Parathyroid adenoma (tissue), 2 donors: ENCODE measurements at regions not wholly inside any gene's neighbourhood (a gene's known extent, or its start where the extent isn't known, plus 50 kb on each side); places are given as distances from the start of the nearest gene placed in this dataset.

Source experiments
- H2AFZ ChIP-seq: fragments of 300-600 bp; sonication (generic); one replicate; pipeline ENCODE4 v1.7.0; 2017; ENCODE audit warnings: antibody characterized with exemption, mild to moderate bottlenecking
- H3K27ac ChIP-seq: fragments of 300-600 bp; sonication (generic); one replicate; pipeline ENCODE4 v1.7.0; 2017
- H3K27me3 ChIP-seq: fragments of 300-600 bp; sonication (generic); one replicate; pipeline ENCODE4 v1.7.0; 2017; ENCODE audit warnings: low read length; ENCODE audit not compliant: control insufficient read depth, insufficient read depth
- H3K36me3 ChIP-seq: fragments of 300-600 bp; sonication (generic); one replicate; pipeline ENCODE4 v1.7.0; 2017; ENCODE audit warnings: low read length; ENCODE audit not compliant: control insufficient read depth, insufficient read depth
- H3K4me1 ChIP-seq: fragments of 300-600 bp; sonication (generic); one replicate; pipeline ENCODE4 v1.7.0; 2017; ENCODE audit warnings: control low read depth
- H3K4me2 ChIP-seq: fragments of 300-600 bp; sonication (generic); one replicate; pipeline ENCODE4 v1.7.0; 2017; ENCODE audit warnings: low read length
- H3K4me3 ChIP-seq: fragments of 300-600 bp; sonication (generic); one replicate; pipeline ENCODE4 v1.7.0; 2017; ENCODE audit warnings: low read depth, low read length
- H3K79me2 ChIP-seq: fragments of 300-600 bp; sonication (generic); one replicate; pipeline ENCODE4 v1.7.0; 2017; ENCODE audit warnings: control low read depth
- H3K9ac ChIP-seq: fragments of 300-600 bp; sonication (generic); one replicate; pipeline ENCODE4 v1.7.0; 2017; ENCODE audit warnings: mild to moderate bottlenecking
- H3K9me3 ChIP-seq: fragments of 300-600 bp; sonication (generic); one replicate; pipeline ENCODE4 v1.7.0; 2017; ENCODE audit warnings: low read length; ENCODE audit not compliant: control insufficient read depth
- TF ChIP-seq, protein P1 (sequence below): fragments of 300-600 bp; sonication (generic); IDR thresholded peaks from one replicate; pipeline ENCODE4 v1.7.0; 2017; ENCODE audit warnings: antibody characterized with exemption, mild to moderate bottlenecking
- donor health status: primary hyperparathyroidism.

DNA sequence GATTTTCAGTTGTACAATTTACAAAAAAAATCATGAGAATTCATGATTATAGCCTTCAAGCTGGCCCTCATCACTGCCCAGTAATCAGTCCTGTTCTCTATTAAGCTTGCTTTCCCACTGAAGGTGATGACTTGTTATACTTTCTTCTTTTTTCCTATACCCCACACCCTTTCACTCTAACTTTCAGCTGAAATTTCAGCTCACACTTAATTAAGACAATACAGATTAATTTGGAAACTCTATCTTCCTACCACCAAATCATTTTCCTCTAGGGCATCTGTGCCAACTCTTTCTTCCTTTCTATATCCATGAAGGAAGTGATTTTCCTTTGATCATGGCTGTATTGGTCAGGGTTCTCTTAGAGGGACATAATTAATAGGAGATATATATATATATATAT is 449.9 kb downstream of the CD109 start:
- TF ChIP-seq, protein P1, sequence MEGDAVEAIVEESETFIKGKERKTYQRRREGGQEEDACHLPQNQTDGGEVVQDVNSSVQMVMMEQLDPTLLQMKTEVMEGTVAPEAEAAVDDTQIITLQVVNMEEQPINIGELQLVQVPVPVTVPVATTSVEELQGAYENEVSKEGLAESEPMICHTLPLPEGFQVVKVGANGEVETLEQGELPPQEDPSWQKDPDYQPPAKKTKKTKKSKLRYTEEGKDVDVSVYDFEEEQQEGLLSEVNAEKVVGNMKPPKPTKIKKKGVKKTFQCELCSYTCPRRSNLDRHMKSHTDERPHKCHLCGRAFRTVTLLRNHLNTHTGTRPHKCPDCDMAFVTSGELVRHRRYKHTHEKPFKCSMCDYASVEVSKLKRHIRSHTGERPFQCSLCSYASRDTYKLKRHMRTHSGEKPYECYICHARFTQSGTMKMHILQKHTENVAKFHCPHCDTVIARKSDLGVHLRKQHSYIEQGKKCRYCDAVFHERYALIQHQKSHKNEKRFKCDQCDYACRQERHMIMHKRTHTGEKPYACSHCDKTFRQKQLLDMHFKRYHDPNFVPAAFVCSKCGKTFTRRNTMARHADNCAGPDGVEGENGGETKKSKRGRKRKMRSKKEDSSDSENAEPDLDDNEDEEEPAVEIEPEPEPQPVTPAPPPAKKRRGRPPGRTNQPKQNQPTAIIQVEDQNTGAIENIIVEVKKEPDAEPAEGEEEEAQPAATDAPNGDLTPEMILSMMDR, result no peak
- H3K27me3 ChIP-seq, result no peaks in the 10 kb centered on the region
- no peaks in the 10 kb centered on the region for H3K9me3 ChIP-seq
- no peaks in the 10 kb centered on the region for H3K4me1 ChIP-seq
- no peaks in the 10 kb centered on the region for H3K36me3 ChIP-seq
- H3K4me3 ChIP-seq, result no peak overlapping the region
- H3K79me2 ChIP-seq, result no peaks in the 10 kb centered on the region
- no peak overlapping the region for H3K27ac ChIP-seq
- H3K9ac ChIP-seq, result no peak overlapping the region
- H2AFZ ChIP-seq, result no peak overlapping the region
- H3K4me2 ChIP-seq, result no peak overlapping the region

DNA sequence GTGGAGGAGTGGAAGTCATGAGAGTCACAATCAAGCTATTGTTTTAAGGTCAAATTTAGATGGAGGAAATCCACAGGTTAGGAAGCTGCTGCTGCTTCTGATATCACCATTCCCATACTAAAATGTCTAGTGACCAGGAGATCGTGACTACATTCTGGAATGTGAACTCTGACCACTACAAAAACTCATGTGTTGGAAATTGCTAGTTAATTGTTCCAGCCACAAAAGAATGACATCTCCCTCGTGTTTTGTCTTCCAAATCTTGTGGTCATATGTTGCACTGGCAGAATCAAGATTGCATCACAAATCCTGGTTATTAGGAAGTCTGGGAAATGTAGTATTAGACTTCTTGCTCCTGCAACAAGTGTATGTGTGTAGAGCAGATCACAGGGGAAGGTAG is 441.9 kb downstream of the CD109 start:
- Histone ChIP-seq H3K27ac (no peak overlapping the region), H2AFZ (no peak overlapping the region), H3K9me3 (no peaks in the 10 kb centered on the region), H3K4me1 (no peaks in the 10 kb centered on the region), H3K9ac (no peak overlapping the region), H3K4me2 (no peak overlapping the region), H3K27me3 (no peaks in the 10 kb centered on the region), H3K4me3 (no peak overlapping the region), H3K79me2 (no peaks in the 10 kb centered on the region), H3K36me3 (no peaks in the 10 kb centered on the region)
- TF ChIP-seq, protein P1, result no peak

DNA sequence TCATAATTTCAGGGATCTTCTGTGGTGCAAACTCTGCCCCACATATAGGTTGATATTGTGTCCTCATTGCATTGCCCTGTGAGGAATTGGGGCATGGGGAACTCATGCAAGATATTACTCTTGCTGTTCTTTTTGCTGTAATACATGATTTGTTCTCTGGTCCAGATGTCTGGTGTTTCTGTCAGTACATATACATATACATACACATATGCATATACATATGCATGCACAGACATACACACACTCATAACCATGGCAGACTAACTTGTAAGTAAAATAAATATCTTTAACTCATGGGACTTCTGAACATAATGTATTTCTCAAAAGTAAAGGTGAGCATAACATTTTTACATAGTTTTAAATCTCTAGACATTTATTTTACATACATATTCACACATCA is 438.3 kb downstream of the CD109 start:
- H3K4me2 ChIP-seq, result no peak overlapping the region
- H3K27me3 ChIP-seq, result no peaks in the 10 kb centered on the region
- no peak overlapping the region for H2AFZ ChIP-seq
- TF ChIP-seq, protein P1, result no peak
- no peaks in the 10 kb centered on the region for H3K79me2 ChIP-seq
- no peak overlapping the region for H3K4me3 ChIP-seq
- H3K9me3 ChIP-seq, result no peaks in the 10 kb centered on the region
- H3K4me1 ChIP-seq, result no peaks in the 10 kb centered on the region
- H3K36me3 ChIP-seq, result no peaks in the 10 kb centered on the region
- H3K27ac ChIP-seq, result no peak overlapping the region
- no peak overlapping the region for H3K9ac ChIP-seq

DNA sequence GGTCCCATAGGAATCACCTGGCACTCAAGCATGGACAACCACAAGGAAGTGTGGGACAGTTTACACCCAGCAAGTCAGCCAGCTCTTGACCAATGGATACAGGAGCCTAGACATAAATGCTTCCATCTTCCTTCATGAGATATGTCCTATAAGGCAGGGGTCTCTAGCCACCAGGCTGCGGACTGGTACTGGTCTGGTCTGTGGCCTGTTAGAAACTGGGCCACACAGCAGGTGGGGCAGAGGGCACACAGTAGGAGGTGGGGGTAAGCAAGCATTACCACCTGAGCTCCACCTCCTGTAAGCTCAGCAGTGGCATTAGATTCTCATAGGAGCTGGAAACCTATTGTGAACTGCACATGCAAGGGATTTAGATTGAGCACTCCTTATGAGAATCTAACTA is 437.1 kb downstream of the CD109 start:
- H3K27ac ChIP-seq, result no peak overlapping the region
- H3K36me3 ChIP-seq, result no peaks in the 10 kb centered on the region
- H3K9ac ChIP-seq, result no peak overlapping the region

DNA sequence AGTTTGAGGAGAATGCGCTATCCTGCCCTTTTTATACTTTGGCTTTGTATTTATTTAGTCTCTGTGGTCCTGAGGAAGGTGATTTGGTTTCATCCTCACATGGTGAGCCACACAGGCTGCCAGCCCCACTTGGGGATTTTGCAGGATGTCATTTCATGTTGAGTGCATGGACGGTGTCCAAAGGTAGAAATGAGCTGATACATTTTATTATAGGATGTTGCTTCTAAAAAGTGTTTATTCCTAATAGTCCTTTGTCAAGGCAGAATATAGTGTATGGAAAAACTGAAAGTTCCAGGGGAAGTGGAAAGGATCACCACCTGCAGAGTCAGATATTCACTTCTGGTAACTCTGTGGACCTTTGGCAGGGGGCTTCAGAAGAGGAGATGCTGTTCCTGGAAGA is 434.6 kb downstream of the CD109 start:
- Histone ChIP-seq H2AFZ (no peak overlapping the region), H3K4me2 (no peak overlapping the region), H3K9ac (no peak overlapping the region), H3K4me3 (no peak overlapping the region), H3K36me3 (no peaks in the 10 kb centered on the region), H3K9me3 (no peaks in the 10 kb centered on the region), H3K4me1 (no peaks in the 10 kb centered on the region), H3K79me2 (no peaks in the 10 kb centered on the region), H3K27me3 (no peaks in the 10 kb centered on the region), H3K27ac (no peak overlapping the region)
- TF ChIP-seq, protein P1, result no peak

More for the DNA sequence above, 437.1 kb downstream of the CD109 start:
- Histone ChIP-seq H3K4me3 (no peak overlapping the region), H3K4me2 (no peak overlapping the region), H3K4me1 (no peaks in the 10 kb centered on the region), H2AFZ (no peak overlapping the region), H3K9me3 (no peaks in the 10 kb centered on the region), H3K79me2 (no peaks in the 10 kb centered on the region), H3K27me3 (no peaks in the 10 kb centered on the region)
- TF ChIP-seq, protein P1, result no peak
